ENCODE measurements at regions not wholly inside any gene's neighbourhood (a gene's known extent, or its start where the extent isn't known, plus 50 kb on each side); places are given as distances from the start of the nearest gene placed in this dataset.
A peak's percentile ranks its signal among the peaks of the same experiment; 100 is the strongest.

GRCh38 chr3:162161595-162161994 lies 665.0 kb downstream of the OTOL1 start:
- TF ChIP-seq CTCF (IDR thresholded peaks at IDR 0.05): no peak
- no peak for TF ChIP-seq RAD21 (conservative IDR thresholded peaks at IDR 0.05 in 1 of 2, IDR thresholded peaks at IDR 0.05 in 1 of 2)
- TF ChIP-seq CEBPB (IDR thresholded peaks at IDR 0.05): 0 out of 4 replicates have a peak, but pooled peaks of 1 of the 2 experiments have one; percentile 19
- no peak for TF ChIP-seq JUNB (IDR thresholded peaks at IDR 0.05)
- TF ChIP-seq USF2 (IDR thresholded peaks at IDR 0.05): no peak

All from A549 (cell line).